Medulla oblongata (tissue), 1 donor: ENCODE measurements at regions not wholly inside any gene's neighbourhood (a gene's known extent, or its start where the extent isn't known, plus 50 kb on each side); places are given as distances from the start of the nearest gene placed in this dataset.

ENCODE experiments used
- DNase-seq: peaks from one replicate; pipeline ENCODE4 v3.0.0-alpha.2; 2015; ENCODE audit errors: extremely low spot score

DNA sequence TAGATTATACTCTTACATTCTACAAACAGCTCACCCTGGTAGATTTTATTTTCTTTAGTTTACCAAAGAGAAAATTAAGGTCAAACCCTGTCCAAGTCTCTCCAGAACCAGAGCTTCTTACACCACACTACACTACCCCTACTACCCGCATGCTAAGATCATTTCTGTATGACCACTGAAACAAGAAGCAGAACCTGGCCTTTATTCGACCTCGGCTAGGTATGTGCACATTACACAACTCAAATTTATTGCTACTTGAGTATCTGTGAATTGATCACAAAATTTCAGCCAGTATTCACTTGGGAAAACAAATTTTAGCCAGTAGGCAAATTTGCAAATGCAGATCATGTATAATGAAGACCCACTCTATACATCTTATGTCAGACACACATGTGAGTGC, 2437.0 kb downstream of the PCDH9 start:
- DNase-seq: no peak

DNA sequence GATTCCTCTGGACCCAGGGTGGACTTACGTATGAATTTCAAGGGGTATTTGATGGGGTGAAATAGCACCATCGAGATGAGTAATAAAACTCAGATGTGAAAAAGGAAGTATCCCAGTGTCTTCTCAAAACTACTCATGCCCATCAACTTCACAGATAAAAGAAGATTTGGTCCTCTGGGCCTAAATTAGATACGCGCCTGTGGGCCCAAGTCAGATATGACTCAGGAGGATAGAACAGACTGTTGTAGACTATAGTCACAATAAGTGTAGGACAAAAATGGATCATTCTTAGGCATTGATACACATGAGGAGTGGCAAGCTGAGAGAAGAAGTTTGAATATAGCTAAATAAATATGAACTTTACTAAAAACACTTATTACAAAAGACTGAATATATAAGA, 2438.8 kb downstream of the PCDH9 start:
- no peak for DNase-seq

DNA sequence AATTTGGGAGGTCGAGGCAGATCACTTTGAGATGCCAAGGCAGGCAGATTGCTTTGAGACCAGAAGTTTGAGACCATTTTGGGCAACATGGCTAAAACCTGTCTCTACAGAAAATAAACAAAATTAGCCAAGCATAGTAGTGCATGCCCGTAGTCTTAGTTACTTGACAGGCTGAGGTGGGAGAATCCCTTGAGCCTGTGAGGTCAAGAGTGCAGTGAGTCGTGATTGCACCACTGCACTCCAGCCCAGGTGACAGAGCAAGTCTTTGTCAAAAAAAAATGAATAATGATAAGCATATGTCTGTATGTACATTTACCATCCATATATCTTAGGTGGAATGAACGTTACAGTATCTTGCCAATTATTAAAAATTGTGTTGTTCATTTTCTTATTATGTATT, 2447.7 kb downstream of the PCDH9 start:
- no peak for DNase-seq

DNA sequence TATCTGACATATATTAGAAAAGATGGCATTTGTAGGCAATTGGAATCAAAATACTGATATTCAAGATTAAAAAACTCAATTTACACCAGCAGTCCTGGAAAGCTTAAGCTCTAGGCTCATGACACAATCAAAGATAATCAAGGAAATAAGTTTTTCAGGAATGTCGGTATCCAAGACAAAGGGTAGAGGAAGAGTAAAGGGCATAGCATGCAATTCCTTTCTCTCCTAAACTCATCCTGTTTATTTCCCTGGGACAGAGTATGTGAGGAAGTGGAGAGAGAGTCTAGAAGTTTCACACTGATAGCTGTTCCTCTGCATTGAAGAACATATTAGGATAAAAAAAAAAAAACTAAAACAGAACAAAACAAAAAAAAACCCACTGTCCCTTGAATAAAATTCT, 2452.1 kb downstream of the PCDH9 start:
- no peak for DNase-seq

DNA sequence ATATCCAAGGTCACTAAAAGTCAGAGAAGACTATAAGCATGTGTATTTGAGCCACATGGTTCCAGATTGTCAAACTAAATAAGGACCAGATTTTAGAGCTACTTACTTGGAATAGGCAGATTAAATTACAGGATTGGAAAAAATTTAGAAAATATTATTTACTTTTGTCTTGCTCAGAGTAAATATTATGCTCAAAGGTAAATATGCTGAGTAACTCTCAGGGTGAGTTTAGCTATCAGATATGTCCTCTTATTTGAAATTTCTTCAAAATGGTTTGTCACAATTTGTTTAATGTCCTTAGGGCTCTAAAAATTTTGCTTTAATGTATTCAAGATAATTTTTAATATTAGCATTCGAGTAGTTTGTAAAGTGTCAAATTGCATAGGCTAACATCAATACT, 2455.2 kb downstream of the PCDH9 start:
- DNase-seq: no peak

DNA sequence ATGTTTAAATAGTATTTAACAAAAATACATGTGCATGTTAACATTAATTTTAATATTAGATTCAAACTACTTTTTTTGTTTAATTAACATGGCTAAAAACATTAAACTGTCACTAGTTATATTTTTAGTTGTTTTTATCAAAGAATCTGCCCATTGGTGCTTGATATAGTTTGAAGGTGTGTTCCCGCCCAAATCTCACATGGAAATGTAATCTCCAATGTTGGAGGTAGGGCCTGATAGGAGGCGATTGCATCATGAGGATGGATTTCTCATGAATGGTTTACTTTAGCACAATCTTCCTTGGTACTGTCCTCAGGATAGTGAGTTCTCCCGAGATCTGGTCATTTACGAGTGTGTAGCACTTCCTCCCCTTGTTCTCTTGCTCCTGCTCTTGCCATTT, 2459.4 kb downstream of the PCDH9 start:
- DNase-seq: no peak

DNA sequence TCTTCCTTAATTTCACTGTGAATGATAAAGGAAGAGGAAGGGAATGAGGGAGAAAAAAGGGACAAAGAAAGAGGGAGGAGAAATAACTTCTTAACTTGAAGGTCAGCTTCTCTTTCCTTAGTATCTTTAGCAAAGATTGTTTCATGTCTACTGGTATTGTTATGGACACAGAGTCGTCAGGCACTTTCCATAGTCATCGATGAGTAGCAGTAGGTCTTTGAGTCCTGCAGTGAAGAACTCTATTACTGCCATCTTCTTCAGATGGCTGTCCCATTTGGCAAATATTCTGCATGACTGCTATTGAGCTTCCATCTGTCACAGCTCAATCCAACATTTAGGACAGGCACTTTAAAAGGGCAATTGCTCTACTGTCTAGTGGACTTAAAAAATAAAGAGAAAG, 2463.1 kb downstream of the PCDH9 start:
- DNase-seq: no peak

DNA sequence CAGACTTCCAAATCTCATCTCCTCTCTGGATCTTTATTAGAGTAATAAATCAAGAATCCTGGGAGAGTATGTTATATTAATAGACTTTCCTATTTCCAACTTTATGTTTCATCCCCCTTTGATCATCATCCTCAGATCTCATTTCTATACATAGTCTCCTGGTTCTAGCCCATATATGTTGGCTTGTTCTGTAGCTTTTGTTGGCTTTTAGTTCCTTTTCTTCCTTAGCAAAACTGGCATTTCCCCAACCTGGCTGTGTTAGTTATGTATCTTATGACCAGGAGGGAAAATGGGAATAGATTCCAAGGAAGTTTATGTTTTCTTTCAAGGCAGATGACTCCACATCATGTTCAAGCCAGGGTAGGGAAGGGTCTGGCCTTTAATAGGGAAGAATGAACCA, 2464.5 kb downstream of the PCDH9 start:
- no peak for DNase-seq

DNA sequence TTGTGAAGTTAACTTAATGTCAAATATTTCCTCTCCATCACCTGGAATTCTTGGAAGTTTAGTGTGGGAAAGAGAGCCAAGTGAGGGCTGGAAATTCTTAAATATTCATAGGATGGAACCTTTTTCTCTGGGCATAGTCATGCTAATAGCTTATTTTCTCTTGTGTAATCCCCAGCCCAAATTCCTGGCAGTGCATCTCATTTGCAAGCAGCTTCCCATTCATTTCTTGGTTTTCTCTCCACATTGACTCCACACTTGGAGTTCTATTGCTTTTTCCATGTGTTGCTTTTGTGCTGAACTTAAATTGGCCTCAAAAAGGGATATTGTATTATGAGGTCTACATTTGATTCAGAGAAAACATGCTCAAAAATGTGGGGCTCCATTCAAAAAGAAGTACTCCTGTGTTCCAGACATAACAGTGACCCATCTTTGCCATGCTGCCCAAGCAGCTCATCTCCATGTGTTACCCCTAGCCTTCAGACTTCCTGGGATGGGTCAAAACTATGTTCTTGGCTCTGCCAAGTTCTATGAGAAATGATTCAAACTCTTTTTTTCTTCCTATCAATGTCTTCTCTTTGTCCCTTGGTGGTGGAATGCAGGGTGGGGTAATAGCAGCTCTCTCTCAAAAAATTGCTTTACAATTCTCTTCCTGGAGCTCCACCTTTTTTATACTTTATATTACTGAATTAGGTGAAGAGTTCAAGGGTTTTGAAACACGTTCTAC, 2471.5 kb downstream of the PCDH9 start:
- no peak for DNase-seq

DNA sequence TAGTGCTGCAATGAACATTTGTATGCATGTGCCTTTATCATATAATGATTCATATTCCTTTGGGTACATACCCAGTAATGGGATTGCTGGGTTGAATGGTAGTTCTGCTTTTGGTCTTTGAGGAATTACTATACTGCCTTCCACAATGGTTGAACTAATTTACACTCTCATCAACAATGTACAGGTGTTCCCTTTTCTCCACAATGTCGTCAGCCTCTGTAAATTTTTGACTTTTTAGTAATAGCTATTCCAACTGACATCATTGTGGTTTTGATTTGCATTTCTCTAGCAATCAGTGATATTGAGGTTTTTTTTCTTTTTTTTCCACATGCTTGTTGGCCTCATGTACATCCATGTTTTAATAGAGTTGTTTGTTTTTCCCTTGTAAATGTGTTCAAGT, 2473.5 kb downstream of the PCDH9 start:
- DNase-seq: no peak

DNA sequence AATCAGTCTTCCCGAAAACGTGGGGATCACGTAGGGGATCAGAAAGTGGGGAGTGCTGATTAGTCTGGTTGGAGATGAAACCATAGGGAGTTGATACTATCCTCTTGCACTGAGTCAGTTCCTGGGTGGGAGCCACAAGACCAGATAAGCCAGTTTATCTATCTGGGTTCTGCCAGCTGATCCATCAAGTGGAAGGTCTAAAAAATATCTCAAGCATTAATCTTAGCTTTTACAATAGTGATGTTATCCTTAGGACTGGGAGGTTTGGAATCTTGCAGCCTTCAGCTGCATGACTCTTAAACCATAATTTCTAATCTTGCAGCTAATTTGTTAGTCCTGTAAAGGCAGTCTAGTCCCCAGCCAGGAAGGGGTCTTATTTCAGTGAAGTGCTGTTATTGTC, 2474.2 kb downstream of the PCDH9 start:
- DNase-seq: no peak

DNA sequence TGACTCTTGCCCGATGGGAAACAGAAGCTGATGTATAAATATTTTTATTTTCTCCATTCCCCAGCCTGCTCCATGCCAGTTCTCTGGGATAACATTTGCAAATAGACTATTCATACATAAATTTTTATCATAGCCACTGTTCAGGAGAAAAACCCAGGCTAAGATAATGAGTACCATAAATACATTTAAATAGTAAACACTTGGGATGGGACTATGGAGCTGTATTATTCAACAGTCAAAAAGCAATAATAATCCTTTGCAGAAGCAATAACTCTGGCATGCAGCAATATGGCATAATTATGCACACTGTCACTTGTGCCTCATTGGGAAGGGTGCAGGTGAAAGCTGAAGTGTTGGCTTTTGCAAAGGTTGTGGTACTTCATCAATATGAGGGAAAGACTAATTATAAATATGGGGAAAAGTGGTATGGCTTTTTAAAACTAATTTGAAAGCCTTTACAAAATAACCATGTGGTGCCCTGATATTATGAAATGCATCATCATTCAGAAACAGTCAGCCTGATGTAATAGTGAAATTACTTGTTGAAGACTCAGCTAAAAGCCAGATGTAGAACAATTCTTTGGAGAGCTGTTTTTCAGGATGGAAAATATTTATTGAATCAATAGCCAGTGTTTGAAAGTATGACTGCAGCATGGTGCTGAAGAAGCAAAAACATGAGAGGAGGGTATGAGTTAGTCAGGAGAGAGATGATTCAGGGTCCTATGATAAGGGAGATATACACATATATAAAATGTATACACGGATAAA, 2476.7 kb downstream of the PCDH9 start:
- no peak for DNase-seq

DNA sequence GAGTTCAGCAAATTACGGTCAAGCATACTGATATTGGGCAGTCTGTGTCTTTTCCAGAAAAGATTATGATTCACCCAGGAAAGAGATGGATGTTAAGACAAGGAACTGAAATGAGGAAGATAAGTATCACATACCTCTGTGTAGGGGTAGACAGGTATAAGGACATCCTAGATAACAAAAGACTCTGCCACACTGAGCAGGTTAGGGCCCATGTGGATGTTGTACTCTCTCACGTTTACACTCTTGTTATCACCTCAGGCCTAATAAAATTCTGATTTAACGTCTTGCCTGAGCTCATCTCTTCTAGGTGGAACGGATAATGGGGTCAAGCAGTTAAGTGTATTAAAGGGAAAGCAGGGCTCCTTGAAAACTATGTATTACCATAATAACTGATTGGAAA, 2480.8 kb downstream of the PCDH9 start:
- DNase-seq: no peak

DNA sequence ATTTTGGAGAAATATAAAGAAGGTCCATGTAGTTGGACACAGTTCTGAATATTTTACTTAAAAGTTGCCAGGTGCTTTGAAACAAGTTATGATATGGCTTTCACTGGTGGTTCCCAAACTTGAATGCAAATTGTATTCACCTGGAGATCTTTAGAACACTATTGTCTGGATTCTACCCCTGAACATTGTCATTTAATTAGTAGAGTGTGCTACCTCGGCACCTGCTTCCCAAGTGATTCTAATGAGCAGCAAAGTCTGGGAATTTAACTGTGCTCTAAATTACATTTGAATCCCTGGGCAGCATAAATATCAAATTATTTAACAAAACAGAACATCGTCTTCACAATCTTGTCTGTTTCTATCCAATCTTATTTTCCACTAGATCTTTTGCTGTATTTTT, 2483.3 kb downstream of the PCDH9 start:
- DNase-seq: no peak

DNA sequence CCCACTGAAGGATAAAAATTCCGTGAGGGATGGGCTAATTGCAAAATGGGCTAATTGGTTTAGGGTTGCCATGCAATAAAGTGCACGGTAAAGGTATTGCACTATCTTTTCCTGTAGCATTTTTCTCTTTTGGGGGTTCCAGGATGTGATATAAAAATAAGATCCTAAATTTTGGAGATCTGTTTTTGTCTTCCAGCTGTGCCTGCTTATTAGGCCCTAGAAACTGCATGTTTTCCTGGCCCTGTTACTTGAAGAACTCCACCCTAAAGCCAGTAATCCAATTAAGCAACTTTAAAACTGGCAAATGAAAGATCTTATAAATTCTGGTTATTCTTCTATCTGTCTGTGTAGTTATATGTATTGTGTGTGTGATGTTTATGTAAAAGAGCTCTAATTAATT, 2489.6 kb downstream of the PCDH9 start:
- DNase-seq: no peak

DNA sequence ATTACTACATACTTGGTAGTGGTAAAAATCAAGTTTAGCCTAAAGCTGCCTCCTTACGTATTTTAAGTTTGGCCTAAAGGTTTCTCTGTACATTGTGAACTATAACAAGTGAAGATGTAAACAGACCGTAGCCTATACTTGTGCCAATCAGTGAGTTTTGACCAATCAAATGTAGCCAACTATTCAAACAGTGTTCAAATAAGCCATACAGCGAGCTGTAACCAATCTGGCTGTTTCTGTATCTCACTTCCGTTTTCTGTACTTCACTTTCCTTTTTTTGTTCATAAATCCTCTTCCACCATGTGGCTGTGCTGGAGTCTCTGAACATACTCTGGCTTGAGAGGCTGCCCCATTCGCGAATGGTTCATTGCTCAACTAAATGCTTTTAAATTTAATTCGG, 2504.6 kb downstream of the PCDH9 start:
- DNase-seq: no peak

DNA sequence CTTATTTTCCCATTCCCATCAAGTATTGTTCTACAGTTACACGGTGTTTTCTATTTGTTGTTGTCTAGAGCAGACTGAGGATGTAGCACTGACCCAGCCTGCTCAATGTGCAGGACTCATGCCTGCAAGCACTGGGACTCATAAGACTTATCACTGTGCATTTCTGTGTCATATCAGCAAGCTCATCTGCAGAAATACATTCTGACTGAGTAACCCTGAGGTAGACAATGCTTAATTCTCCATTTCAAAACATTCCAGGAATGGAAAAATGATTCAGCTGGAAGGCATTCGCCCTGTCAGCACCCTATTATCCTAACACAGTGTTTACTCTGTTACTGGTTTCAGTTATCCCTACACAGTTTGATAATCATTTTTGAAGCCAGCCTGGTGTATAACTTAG, 2506.4 kb downstream of the PCDH9 start:
- no peak for DNase-seq

DNA sequence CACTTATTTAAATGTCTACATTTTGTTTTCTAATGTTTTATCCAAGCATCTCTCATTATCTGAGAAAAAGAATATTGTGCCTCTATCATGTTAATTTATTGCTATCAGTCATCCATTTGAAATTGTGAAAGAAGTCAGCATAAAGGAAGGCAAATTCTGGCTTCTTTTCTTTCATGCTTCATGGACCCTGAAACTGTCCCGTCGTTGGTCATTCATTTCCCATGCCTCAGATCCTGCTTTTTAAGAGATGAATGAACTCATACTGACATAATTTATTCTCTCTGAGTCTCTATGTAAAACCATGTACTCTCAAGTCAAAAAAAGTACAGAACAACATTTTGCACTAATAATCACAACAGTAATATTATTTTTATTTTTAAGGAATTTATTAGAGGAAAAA, 2512.0 kb downstream of the PCDH9 start:
- no peak for DNase-seq

DNA sequence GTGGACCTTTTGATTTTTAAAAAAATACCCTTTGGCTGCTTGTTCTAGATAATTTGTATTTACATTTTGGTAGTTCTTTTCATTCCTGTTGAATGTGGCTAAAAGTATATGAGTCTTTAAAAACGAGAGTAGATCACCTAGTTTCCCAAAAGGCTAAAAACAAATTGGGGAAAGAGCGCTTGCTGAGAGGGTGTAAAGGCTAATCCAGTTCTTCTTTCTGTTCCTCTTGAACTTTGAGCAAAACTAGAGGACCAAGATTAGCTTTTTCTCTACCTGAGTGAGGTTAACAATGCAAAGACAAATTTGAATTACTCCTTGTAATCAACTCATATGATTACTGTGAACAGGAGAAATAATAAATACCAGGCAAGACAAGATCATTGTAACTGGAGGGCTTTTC, 2513.2 kb downstream of the PCDH9 start:
- no peak for DNase-seq

DNA sequence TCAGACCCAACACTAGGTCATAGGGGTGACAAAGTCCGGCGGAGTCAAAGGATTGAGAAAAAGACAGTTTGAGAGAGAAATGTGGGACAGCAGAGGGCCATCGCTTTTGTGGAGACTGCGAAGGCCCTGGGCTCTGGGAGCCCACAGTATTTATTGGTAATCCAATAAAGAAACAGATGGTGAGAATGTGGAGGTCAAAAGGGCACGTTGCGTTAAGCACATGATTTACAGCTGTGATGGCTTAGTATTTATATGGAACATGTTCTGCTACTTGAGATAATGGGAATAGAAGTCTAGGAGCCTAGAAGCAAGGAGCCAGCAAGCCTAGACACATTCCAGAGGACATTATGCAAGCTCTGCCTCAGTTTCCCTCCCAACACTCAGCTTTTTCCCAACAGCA, 2521.1 kb downstream of the PCDH9 start:
- DNase-seq: no peak

DNA sequence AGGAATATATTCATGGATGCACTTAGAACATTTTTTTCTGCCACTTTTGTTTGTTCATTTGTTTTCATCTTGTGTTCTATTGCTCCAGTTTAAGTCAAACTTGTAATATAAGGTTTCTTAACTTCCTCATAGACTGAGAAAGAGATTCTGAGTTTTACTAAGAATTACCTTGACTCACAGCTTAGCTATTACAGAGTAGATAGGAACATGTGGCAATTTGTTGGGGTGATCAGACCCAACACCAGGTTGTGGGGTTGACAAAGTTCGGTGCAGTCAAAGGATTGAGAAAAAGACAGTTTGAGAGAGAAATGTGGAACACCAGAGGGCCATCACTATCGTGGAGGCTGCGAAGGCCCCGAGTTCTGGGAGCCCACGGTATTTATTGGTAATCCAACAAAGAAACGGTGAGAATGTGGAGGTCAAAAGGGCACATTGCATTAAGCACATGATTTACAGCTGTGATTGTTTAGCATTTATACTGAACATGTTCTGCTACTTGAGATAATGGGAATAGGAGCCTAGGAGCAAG, 2526.0 kb downstream of the PCDH9 start:
- DNase-seq: no peak

DNA sequence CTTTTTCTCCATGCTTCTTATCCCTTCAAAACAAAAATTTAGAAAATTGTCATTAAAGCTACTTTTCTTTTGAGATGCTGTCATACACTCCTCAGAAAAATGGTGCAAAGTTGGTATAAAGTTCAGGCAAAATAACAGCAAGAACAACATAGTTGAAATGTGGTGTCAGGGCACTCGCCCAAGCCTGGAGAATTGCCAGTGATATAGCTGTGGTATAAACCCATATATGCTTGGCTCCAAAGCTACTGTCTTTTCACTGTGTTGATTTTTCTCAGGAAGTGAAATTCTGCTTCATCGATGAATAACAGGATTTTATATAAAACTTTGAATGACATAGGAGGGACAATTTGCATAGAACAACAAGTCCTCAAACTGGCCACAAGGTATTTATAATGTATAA, 2532.9 kb downstream of the PCDH9 start:
- no peak for DNase-seq

DNA sequence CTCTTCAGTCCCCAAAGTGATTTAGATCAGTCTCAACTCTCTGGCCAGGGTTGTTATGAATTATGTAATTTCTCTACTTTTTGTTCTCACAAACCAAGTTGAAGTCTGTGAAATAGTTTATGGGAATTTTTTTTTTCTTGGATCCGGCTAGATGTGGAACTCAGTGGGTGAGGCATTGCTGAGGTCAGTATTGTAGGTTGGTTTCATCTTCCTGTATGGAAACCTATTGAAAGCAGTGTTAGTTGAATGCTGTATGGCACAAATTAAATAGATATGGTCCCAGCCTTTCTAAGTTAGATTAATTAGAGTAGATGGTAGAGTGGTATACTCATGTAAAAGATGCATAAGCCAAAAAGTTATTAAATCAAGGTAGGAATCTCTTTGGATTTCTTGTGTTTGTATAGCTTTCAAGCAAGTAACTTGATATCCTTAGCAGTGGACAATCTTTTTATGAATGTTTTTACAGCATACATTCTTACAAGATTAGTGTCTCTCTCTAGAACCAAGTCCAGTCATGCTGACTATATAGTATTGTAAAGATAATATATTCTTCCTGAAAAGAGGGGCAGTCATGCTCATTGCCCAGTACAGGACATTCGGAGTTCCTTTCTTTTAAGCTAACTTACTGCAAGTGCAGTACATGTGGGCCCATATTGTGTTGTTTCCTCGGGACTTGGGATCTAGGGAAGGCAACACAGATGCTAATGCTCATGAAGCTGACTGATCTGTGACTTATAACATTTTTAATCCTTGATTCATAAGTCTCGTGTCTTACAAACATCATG, 2541.1 kb downstream of the PCDH9 start:
- no peak for DNase-seq
